Activated CD8-positive, alpha-beta memory T cell treated with anti-CD3 and anti-CD28 coated beads, Interleukin-2, amount 50 U/mL, for 1 hour (primary cell): ENCODE measurements at regions not wholly inside any gene's neighbourhood (a gene's known extent, or its start where the extent isn't known, plus 50 kb on each side); places are given as distances from the start of the nearest gene placed in this dataset.

Source experiments
- DNase-seq: peaks from one replicate; pipeline ENCODE4 v3.0.0-alpha.2; 2020; ENCODE audit errors: extremely low read depth

DNA sequence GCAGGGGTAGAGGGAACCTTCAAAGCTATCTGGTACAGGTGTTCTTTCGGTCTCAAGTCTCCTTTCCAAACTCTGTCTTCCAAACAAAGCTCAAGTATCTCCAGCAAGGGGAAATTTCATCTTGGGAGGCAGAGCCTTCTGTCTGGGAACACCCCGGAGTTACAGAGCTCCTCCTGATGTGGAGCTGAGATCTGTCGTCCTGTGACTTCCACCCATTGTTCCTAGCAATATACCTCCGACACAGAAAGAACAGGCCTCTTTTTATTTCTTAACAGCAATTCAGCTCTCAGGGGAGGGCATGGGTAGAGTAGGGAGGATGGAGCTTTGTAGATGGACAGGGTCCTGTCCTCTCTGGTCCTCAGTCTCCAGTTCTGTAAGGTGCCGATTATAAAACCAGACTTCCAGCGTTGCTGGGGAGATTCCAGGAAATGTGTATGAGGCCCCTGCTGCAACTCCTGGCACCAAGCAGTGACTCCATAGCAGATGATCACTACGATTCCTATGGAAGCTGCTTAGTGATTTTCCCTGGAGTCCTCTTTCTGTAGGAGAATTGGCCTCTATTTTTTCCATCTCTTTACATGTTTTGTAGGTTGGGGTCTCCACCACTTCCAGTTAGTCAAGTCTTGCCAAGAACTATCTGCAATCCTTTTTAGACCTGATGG, 56.0 kb upstream of the ARGLU1 start:
- DNase-seq: no peak

DNA sequence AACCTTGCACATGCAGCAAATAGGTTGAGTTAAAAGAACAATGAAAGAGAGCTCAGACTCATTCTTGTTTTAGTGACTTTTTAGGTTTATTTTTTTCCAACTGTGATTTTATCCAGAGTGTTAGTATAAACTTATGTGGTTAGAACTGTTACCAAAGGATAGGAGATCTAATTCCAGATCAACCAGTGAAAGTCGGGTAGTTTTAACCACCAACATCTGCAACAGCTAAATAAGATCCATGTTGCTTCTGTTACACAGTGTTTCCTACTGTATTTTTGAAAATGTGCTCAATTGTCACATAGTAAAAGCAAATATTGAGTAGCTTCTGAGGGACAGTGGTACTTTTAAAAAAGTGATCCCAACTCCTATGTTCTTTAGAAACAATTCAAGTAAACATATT, 53.9 kb upstream of the ARGLU1 start:
- DNase-seq: no peak

DNA sequence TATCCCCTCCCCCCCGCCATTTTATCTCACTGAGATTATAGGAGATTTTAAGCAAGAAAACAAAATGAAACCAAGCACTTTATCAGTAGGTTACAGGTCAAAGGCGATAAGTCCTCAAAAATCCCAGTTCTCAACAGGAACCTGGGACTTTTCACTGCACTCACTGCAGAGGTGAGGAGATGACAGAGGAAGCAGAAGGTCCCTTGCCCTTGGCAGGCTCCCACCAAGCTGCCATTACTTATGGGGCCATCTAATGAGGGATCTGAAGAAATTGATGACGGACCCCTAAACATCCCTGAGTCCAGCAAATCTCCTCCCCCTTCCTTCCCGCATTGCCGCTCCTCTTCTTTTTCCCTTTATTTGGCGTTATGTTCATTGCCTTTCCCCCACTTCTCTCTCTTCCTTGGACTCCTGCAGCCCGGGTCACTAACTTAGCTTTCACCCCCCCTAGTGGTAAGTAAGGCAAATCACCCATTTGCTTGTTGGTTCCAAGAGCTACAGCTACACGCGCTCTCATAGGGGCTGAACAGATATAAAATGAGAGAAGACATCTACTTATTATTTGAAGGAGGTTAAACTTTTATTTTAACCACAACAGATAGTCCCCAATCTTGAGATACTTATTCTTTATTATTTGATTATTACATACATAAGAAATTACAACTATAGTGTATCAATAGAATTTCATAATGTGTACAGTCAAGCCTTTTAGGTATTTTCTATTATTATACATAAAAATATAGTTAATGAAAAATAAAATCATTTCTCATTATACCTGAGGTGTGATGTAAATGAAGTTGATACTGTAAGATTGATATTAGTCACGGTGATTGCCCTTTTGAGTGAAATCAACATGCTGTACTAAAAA, 52.0 kb upstream of the ARGLU1 start:
- DNase-seq: peak; percentile 1
